ENCODE measurements at regions not wholly inside any gene's neighbourhood (a gene's known extent, or its start where the extent isn't known, plus 50 kb on each side); places are given as distances from the start of the nearest gene placed in this dataset.
"Not testable (repeated sequence)": the region's sequence is repeated elsewhere in the genome, so short reads cannot be mapped to it uniquely, and the experiment has no call there.

- DNase-seq = no peak
These were observed 1165.5 kb upstream of the SLC39A10 start for GRCh38 chr2:194491409-194492115.

GRCh38 chr2:194486326-194486725 lies 1170.7 kb upstream of the SLC39A10 start:
- DNase-seq = no peak

GRCh38 chr2:194483041-194483440 lies 1174.0 kb upstream of the SLC39A10 start:
- no peak for DNase-seq

DNA sequence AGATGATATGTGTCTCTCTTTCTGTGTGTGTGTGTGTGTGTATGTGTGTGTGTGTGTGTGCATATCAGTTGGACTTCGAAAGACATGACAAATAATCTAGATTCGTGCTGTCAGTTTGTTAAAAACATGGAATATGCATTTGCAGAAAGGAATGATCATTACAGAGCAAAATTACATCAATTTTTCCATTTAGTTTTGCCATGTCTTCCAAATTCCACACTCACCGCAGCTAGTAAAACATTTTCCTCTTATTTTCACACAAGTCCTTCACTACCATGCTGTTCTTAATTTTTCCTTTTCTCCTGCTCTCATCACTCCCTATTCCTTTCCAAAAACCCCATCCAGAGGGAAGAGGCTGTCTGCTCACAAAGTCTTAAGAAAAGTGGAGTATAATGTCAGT lies 1191.4 kb upstream of the SLC39A10 start:
- no peak for DNase-seq

- no peak for DNase-seq
These were observed 1191.9 kb upstream of the SLC39A10 start for GRCh38 chr2:194464964-194465638.

DNA sequence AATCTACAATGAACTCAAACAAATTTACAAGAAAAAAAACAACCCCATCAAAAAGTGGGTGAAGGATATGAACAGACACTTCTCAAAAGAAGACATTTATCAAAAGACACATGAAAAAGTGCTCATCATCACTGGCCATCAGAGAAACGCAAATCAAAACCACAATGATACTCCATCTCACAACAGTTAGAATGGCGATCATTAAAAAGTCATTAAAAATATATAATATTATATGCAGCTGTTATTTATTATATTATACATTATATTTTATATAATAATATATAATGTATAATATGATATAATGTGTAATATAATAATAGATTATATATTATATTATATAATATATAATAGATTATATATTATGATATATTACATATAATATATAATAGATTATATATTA lies 1194.1 kb upstream of the SLC39A10 start:
- not testable (repeated sequence) for DNase-seq

DNA sequence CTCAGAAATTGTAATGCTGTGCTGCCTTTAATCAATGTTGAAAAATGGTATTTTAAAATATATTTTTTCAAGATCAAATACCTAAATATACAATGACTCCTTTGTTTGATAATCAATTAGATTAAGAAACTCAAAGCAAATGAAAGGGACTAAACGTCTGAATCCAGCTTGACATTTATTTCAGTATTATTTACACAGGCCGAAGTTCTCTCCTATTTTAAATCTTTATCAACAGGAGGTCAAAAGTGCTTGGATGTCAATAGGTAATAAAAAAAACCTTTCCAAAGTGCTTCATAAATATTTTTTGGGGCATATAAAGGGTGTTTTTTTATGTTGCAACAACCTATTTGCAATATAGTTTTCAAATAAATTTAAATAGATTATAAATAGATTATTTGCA lies 1201.7 kb upstream of the SLC39A10 start:
- no peak for DNase-seq

DNA sequence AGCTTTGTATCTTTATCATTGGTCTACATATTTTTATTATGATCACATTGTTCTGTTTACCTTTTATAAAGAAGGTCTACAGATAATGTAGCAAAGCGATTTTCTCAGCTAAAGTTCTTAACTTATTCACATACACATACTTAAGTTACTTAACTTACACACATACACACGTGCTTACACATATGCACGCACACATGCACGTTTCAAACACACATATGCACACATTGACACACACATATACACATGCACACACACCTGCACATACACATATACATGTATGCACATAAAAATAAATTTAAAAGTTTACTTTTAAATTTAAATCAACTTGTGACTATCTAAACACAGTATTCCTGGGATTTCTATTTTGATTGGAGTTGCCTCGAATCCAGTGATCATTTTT lies 1204.5 kb upstream of the SLC39A10 start:
- no peak for DNase-seq

DNA sequence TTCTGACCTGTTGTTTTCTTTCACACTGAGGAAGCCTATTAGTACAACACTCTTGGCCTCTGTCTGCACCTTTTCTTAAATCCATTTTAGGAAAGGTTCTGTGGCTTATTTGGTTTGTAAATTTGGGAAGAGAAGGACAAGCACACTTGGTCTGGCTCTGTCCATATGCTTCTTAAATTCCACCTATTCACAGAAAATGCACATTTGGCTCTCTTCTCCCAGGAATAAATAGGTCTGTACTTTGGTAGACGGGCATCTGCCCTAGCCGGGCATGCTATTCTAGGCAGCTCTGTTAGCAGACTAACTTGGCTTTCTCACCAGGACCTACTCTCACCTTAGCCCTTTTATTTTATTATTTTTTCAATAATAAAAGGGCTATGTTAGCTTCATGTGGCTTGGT lies 1211.8 kb upstream of the SLC39A10 start:
- no peak for DNase-seq

DNA sequence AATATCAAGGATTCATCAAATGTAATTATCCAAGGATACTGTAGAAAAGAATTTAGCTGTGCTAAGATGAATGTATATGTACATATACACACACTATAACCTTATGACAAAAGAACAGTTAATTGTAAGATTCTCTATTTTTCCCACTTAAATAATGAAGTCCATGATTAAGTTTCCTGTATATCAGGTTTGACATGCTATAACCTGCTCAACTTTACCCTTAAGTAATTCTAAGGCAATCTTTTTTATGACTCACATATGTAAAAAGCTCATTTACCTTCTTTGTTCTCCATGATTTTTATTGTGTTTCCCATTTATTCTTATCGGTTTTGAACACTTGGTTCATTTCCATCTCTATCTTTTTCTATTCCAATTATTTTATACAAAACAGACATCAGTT lies 1213.1 kb upstream of the SLC39A10 start:
- no peak for DNase-seq

GRCh38 chr2:194424683-194425209 lies 1232.3 kb upstream of the SLC39A10 start:
- no peak for DNase-seq

DNA sequence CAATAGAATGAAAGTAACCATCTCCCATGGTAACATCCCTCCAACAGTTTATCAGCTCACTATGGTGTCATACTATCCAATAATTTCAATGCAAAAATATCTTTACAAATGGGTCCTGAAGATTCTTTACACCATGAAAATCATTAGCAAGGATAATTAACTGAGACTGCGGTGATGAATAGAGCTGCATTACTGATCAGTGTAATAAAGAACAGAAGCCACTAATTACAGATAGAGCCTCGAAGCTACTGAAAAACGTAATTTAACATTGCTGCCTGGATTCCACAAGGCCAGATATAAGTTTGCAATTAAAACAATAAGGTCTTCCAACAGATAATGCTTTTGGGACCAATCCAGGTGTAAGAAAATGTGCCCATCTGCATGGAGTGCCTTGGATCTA lies 1245.8 kb upstream of the SLC39A10 start:
- DNase-seq = no peak

GRCh38 chr2:194395818-194396217 lies 1261.2 kb upstream of the SLC39A10 start:
- DNase-seq = no peak

- DNase-seq = no peak
These were observed 1271.7 kb upstream of the SLC39A10 start for GRCh38 chr2:194385376-194385775.

GRCh38 chr2:194383401-194383800 lies 1273.6 kb upstream of the SLC39A10 start:
- DNase-seq = no peak

GRCh38 chr2:194382221-194382620 lies 1274.8 kb upstream of the SLC39A10 start:
- DNase-seq = no peak

GRCh38 chr2:194380011-194380410 lies 1277.0 kb upstream of the SLC39A10 start:
- no peak for DNase-seq

GRCh38 chr2:194367390-194367789 lies 1289.6 kb upstream of the SLC39A10 start:
- DNase-seq = not testable (repeated sequence)

DNA sequence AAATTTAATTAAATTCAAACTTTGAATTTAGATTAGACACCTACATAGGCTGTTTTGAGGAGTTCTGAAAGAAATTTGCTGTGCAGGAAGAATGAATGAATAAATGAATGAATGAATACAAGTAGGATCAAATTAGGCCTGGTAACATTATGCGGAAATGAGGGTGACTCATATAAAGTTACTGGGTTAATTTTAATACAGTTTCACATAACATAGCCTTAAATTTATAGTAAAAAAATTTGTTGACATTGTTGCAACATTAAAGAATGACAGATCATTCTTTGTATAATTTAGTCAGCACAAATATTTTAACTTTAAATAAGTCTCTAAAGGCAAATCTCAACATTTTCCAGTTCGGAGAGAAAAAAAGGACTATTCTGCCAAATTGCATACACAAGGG lies 1293.1 kb upstream of the SLC39A10 start:
- DNase-seq = no peak

DNA sequence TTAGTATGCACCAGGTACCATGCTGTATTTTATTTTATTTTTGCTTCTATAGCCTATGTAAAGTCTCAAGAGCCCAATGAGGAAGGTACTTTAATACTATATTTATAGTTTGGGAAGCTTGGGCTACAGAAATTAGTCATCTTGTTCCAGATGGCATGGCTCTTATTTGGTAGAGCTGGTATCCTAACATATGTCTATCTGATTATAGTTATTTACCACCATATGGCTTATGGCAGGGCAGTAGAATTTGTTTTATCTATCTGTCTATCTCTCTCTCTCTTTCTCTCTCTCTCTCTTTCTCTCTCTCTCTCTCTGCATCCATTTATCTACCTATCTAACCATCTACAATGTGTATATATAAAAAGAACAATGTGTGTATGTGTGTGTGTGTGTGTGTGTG lies 1293.7 kb upstream of the SLC39A10 start:
- DNase-seq = no peak

- DNase-seq = no peak
These were observed 1304.5 kb upstream of the SLC39A10 start for GRCh38 chr2:194352505-194352904.

- no peak for DNase-seq
These were observed 1310.8 kb upstream of the SLC39A10 start for GRCh38 chr2:194346193-194346592.

- DNase-seq = no peak
These were observed 1311.7 kb upstream of the SLC39A10 start for GRCh38 chr2:194345347-194345746.

- DNase-seq = no peak
These were observed 1313.9 kb upstream of the SLC39A10 start for GRCh38 chr2:194343167-194343566.

All from fibroblast of skin of abdomen (primary cell).